AG10803 (cell line): ENCODE measurements at regions not wholly inside any gene's neighbourhood (a gene's known extent, or its start where the extent isn't known, plus 50 kb on each side); places are given as distances from the start of the nearest gene placed in this dataset.

Source experiments
- DNase-seq: peaks from one replicate; pipeline ENCODE4 v3.0.0; 2010; ENCODE audit warnings: low read depth
- H3K4me3 ChIP-seq: 2 replicates; pipeline ENCODE4 v1.5.1; 2011; ENCODE audit warnings: mild to moderate bottlenecking, low read length, control low read depth
- CTCF ChIP-seq: conservative IDR thresholded peaks from 2 replicates; pipeline ENCODE4 v1.5.1; 2011; ENCODE audit warnings: mild to moderate bottlenecking, low read length, control low read depth, inconsistent platforms

- no peak overlapping the region for H3K4me3 ChIP-seq
- DNase-seq = no peak
- TF ChIP-seq CTCF = no peak
Measured at GRCh38 chr11:97961431-97961830, 1059.3 kb upstream of the CNTN5 start.

- H3K4me3 ChIP-seq = no peak overlapping the region
- no peak for DNase-seq
- no peak for TF ChIP-seq CTCF
Measured at GRCh38 chr11:97962758-97963157, 1058.0 kb upstream of the CNTN5 start.

- peak; percentile 12 for DNase-seq
- no peak overlapping the region for H3K4me3 ChIP-seq
- no peak for TF ChIP-seq CTCF
Measured at GRCh38 chr11:97963528-97964331, 1057.0 kb upstream of the CNTN5 start.

- no peak for TF ChIP-seq CTCF
- no peak for DNase-seq
- no peak overlapping the region for H3K4me3 ChIP-seq
Measured at GRCh38 chr11:97964332-97965004, 1056.3 kb upstream of the CNTN5 start.

- no peak for TF ChIP-seq CTCF
- DNase-seq = peak; percentile 87
- no peak overlapping the region for H3K4me3 ChIP-seq
Measured at GRCh38 chr11:97965849-97966646, 1054.7 kb upstream of the CNTN5 start.

GRCh38 chr11:97966901-97967300 lies 1053.8 kb upstream of the CNTN5 start:
- no peak overlapping the region for H3K4me3 ChIP-seq
- DNase-seq = no peak
- TF ChIP-seq CTCF = no peak
